ENCODE measurements at regions not wholly inside any gene's neighbourhood (a gene's known extent, or its start where the extent isn't known, plus 50 kb on each side); places are given as distances from the start of the nearest gene placed in this dataset.
"Not testable (repeated sequence)": the region's sequence is repeated elsewhere in the genome, so short reads cannot be mapped to it uniquely, and the experiment has no call there.

- no peak overlapping the region for H3K4me3 ChIP-seq
- no peaks in the 10 kb centered on the region for H3K27me3 ChIP-seq
- intact Hi-C loops (cut with DNase I; ENCODE audit: low total_unique reads): no loop called here
- in situ Hi-C loops (cut with MboI; ENCODE audit: low pct_ligation_motif_present in 1 of 4, low pct_unique_long_range_greater_than_20kb in 1 of 4, low sequenced_read_pairs in 3 of 4): loop anchor here in 2 of 4 donors (25.0 kb wide), 2 partner anchors 213 to 238 kb away; partner anchors contain the start of gene GUSB (in 1 of the 2)
- peaks cover 15 to 36% (median 27%) of the 10 kb centered on the region in 4 donors for H3K4me1 ChIP-seq
- no peaks in the 10 kb centered on the region for H3K36me3 ChIP-seq
- no peak for TF ChIP-seq CTCF (IDR thresholded peaks at IDR 0.05)
- TF ChIP-seq POLR2AphosphoS5 (IDR thresholded peaks at IDR 0.05): no peak
- no peak for TF ChIP-seq EP300 (IDR thresholded peaks at IDR 0.05; ENCODE audit: low read depth)
- no peak for TF ChIP-seq POLR2A (IDR thresholded peaks at IDR 0.05)
- 83 to 98% methylated on average over 4 of the region's 4 CpGs for WGBS, 2 donors (ENCODE audit: low coverage in 1 of 2)
- no peaks in the 10 kb centered on the region for H3K9me3 ChIP-seq
- DNase-seq: no peak
- peak overlapping the region; percentile 95 to 98 (median 96) for H3K27ac ChIP-seq
These were observed 123.8 kb upstream of the VKORC1L1 start for GRCh38 chr7:65749039-65749438.

- no peak for DNase-seq
- peaks cover 0 to under 1% (median 0%) of the 10 kb centered on the region in 4 donors for H3K36me3 ChIP-seq
- 92 to 97% methylated on average over 5 to 12 of the region's 12 CpGs for WGBS, 2 donors (ENCODE audit: low coverage in 1 of 2)
- H3K27ac ChIP-seq: peak overlapping the region; percentile 95 to 98 (median 96)
- H3K27me3 ChIP-seq: no peaks in the 10 kb centered on the region
- H3K9me3 ChIP-seq: no peaks in the 10 kb centered on the region
- in situ Hi-C loops (cut with MboI; ENCODE audit: low pct_ligation_motif_present in 1 of 4, low pct_unique_long_range_greater_than_20kb in 1 of 4, low sequenced_read_pairs in 3 of 4) (loop anchor here in 2 of 4 donors (25.0 kb wide), 2 partner anchors 213 to 238 kb away; partner anchors contain the start of gene GUSB (in 1 of the 2)), intact Hi-C loops (cut with DNase I; ENCODE audit: low total_unique reads) (no loop called here)
- TF ChIP-seq POLR2AphosphoS5 (IDR thresholded peaks at IDR 0.05): no peak
- no peak for TF ChIP-seq CTCF (IDR thresholded peaks at IDR 0.05)
- TF ChIP-seq POLR2A (IDR thresholded peaks at IDR 0.05): no peak
- no peak for TF ChIP-seq EP300 (IDR thresholded peaks at IDR 0.05; ENCODE audit: low read depth)
- H3K4me1 ChIP-seq: peaks cover 15 to 36% (median 27%) of the 10 kb centered on the region in 4 donors
- H3K4me3 ChIP-seq: no peak overlapping the region
These were observed 123.4 kb upstream of the VKORC1L1 start for GRCh38 chr7:65749518-65749917.

GRCh38 chr7:65750511-65751344 is 122.1 kb upstream of the VKORC1L1 start:
- Histone ChIP-seq H3K9me3 (no peaks in the 10 kb centered on the region), H3K36me3 (peaks cover 0 to 4% (median 0%) of the 10 kb centered on the region in 4 donors), H3K4me1 (peaks cover 9 to 28% (median 20%) of the 10 kb centered on the region in 4 donors), H3K27me3 (no peaks in the 10 kb centered on the region), H3K27ac (peak overlapping the region; percentile 95 to 98 (median 96)), H3K4me3 (peak overlapping the region; percentile 79 to 98 (median 94))
- intact Hi-C loops (cut with DNase I; ENCODE audit: low total_unique reads) (no loop called here), in situ Hi-C loops (cut with MboI; ENCODE audit: low pct_ligation_motif_present in 1 of 4, low pct_unique_long_range_greater_than_20kb in 1 of 4, low sequenced_read_pairs in 3 of 4) (loop anchor here in 1 of 4 donors (5.0 kb wide), 1 partner anchor 688 kb away; no protein-coding TSS in a partner anchor)
- WGBS, 2 donors (ENCODE audit: low coverage in 1 of 2): 0% methylated on average over 63 of the region's 69 CpGs; no CpG with 5 or more reads in 1 of the 2 donors
- peak; percentile 93 for DNase-seq
- TF ChIP-seq CTCF (IDR thresholded peaks at IDR 0.05): peak in 3 of 5 experiments; percentile 29 to 53 (median 45)
- peak; percentile 76 to 87 (median 80) for TF ChIP-seq POLR2AphosphoS5 (IDR thresholded peaks at IDR 0.05)
- TF ChIP-seq POLR2A (IDR thresholded peaks at IDR 0.05): peak; percentile 71
- no peak for TF ChIP-seq EP300 (IDR thresholded peaks at IDR 0.05; ENCODE audit: low read depth)

GRCh38 chr7:65754070-65754469 is 118.8 kb upstream of the VKORC1L1 start:
- in situ Hi-C loops (cut with MboI; ENCODE audit: low pct_ligation_motif_present in 1 of 4, low pct_unique_long_range_greater_than_20kb in 1 of 4, low sequenced_read_pairs in 3 of 4): loop anchor here in 1 of 4 donors (5.0 kb wide), 1 partner anchor 692 kb away; no protein-coding TSS in a partner anchor
- WGBS, 2 donors (ENCODE audit: low coverage in 1 of 2): 84 to 93% methylated on average over 5 of the region's 5 CpGs

GRCh38 chr7:65758991-65759390 is 113.9 kb upstream of the VKORC1L1 start:
- H3K9me3 ChIP-seq; intact Hi-C loops (cut with DNase I; ENCODE audit: low total_unique reads); H3K27ac ChIP-seq; DNase-seq; H3K4me3 ChIP-seq; in situ Hi-C loops (cut with MboI; ENCODE audit: low pct_ligation_motif_present in 1 of 4, low pct_unique_long_range_greater_than_20kb in 1 of 4, low sequenced_read_pairs in 3 of 4); H3K27me3 ChIP-seq; H3K4me1 ChIP-seq: not testable (repeated sequence)
- H3K36me3 ChIP-seq: peaks cover 0 to 10% (median 3%) of the 10 kb centered on the region in 4 donors
- 86% methylated on average over 1 of the region's 1 CpG; no CpG with 5 or more reads in 1 of the 2 donors for WGBS, 2 donors (ENCODE audit: low coverage in 1 of 2)

More at GRCh38 chr7:65754070-65754469, 118.8 kb upstream of the VKORC1L1 start:
- H3K27me3 ChIP-seq; H3K4me3 ChIP-seq; H3K36me3 ChIP-seq; DNase-seq; intact Hi-C loops (cut with DNase I; ENCODE audit: low total_unique reads); H3K9me3 ChIP-seq: not testable (repeated sequence)
- H3K4me1 ChIP-seq: peaks cover 0 to 16% (median 9%) of the 10 kb centered on the region in 4 donors
- H3K27ac ChIP-seq: peak overlapping the region in 2 of 4 donors; percentile 22 to 98

- H3K27ac ChIP-seq; intact Hi-C loops (cut with DNase I; ENCODE audit: low total_unique reads): not testable (repeated sequence)
These were observed 110.2 kb upstream of the VKORC1L1 start for GRCh38 chr7:65762712-65763111.

GRCh38 chr7:65763114-65763513 is 109.8 kb upstream of the VKORC1L1 start:
- H3K9me3 ChIP-seq; DNase-seq; H3K27me3 ChIP-seq; intact Hi-C loops (cut with DNase I; ENCODE audit: low total_unique reads); H3K4me1 ChIP-seq; H3K27ac ChIP-seq; H3K36me3 ChIP-seq; in situ Hi-C loops (cut with MboI; ENCODE audit: low pct_ligation_motif_present in 1 of 4, low pct_unique_long_range_greater_than_20kb in 1 of 4, low sequenced_read_pairs in 3 of 4); H3K4me3 ChIP-seq: not testable (repeated sequence)
- WGBS, 2 donors (ENCODE audit: low coverage in 1 of 2): 80 to 86% methylated on average over 5 of the region's 5 CpGs

More at GRCh38 chr7:65762712-65763111, 110.2 kb upstream of the VKORC1L1 start:
- H3K9me3 ChIP-seq; H3K4me3 ChIP-seq; H3K36me3 ChIP-seq; DNase-seq; H3K4me1 ChIP-seq; in situ Hi-C loops (cut with MboI; ENCODE audit: low pct_ligation_motif_present in 1 of 4, low pct_unique_long_range_greater_than_20kb in 1 of 4, low sequenced_read_pairs in 3 of 4); H3K27me3 ChIP-seq: not testable (repeated sequence)
- WGBS, 2 donors (ENCODE audit: low coverage in 1 of 2): 55 to 60% methylated on average over 3 of the region's 3 CpGs

Measured in transverse colon (tissue), 4 donors.